GM21786 (cell line): ENCODE measurements at regions not wholly inside any gene's neighbourhood (a gene's known extent, or its start where the extent isn't known, plus 50 kb on each side); places are given as distances from the start of the nearest gene placed in this dataset.
"Not testable (repeated sequence)": the region's sequence is repeated elsewhere in the genome, so short reads cannot be mapped to it uniquely, and the experiment has no call there.

Experiments
- ATAC-seq: cut with Tn5 transposase; IDR thresholded peaks from one replicate; pipeline ENCODE4 v1.9.1; 2021; ENCODE audit not compliant: unreplicated experiment

GRCh38 chr15:95663156-95664100 is 667.1 kb upstream of the NR2F2 start:
- ATAC-seq = no peak

- no peak for ATAC-seq
These were observed 666.0 kb upstream of the NR2F2 start for GRCh38 chr15:95664450-95664849.

DNA sequence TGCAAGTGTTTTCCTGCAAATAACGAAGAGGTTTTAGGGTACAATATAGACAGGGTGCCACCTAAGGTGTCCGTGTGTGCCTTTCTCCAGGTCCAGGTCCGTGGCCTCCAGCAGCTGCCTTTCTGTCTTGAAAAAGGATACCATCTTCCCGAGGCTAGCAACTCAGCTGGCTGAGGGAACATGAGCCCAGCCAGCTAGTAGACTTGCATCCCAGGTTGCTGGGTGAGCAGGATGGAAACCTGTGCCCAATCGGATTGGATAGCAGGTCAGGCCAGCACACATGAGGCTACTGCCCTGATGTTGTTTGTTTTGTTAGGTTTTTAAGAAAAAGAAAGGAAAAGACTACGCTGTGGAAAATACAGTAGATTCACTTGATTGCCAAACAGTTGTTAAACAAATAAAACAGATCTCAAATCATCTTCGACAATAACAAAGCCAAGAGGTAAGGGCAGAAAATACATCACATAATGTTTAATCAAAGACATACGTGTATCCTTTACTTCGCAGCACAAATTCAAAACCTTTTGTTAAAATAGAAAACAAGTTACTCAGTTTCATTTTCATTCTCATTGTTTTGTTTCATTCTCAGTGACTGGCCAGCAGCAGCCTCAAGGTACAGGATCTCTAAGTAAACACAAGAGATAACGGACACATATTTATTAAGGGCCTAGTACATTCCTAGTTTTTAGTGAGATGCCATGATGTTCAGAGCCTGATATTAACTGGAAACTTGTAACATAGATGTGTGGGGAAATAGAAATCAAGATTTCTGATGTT is 661.2 kb upstream of the NR2F2 start:
- peak; percentile 54 for ATAC-seq

- no peak for ATAC-seq
These were observed 656.5 kb upstream of the NR2F2 start for GRCh38 chr15:95674031-95674430.

GRCh38 chr15:95676500-95676899 is 654.0 kb upstream of the NR2F2 start:
- no peak for ATAC-seq

DNA sequence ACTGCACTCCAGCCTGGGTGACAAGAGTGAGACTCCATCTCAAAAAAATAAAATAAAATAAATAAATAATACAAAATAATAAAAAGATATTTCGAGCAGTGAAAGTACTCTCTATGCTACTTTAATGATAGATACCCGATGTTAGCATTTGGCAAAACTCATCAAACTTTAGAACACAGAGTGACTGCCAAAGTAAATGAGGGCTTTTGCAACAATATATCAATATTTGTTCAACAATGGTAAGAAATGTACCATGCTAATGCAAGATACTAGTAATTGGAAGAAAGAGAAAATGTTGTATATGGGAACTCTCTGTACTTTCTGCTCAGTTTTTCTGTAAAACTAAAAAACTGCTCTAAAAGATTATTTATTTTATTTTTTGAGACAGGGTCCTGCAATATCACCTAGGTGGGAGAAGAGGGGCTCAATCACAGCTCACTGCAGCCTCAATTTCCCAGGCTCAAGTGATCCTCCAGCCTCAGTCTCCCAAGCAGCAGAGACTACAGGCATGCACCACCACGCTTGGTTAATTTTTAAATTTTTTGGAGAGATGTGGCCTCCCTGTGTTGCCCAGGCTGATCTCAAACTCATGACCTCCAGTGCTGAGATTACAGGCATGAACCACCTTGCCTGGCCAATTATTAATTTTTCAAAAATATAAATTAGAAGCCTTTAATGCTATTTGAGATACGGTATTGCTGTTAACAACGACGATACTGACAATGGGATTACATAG is 650.5 kb upstream of the NR2F2 start:
- ATAC-seq = no peak

GRCh38 chr15:95680728-95681127 is 649.8 kb upstream of the NR2F2 start:
- no peak for ATAC-seq

GRCh38 chr15:95681836-95682544 is 648.5 kb upstream of the NR2F2 start:
- ATAC-seq = no peak

- no peak for ATAC-seq
These were observed 646.4 kb upstream of the NR2F2 start for GRCh38 chr15:95684126-95684525.

GRCh38 chr15:95684693-95685115 is 645.8 kb upstream of the NR2F2 start:
- no peak for ATAC-seq

- ATAC-seq = no peak
These were observed 643.4 kb upstream of the NR2F2 start for GRCh38 chr15:95687061-95687460.

- no peak for ATAC-seq
These were observed 642.8 kb upstream of the NR2F2 start for GRCh38 chr15:95687686-95688085.

GRCh38 chr15:95690631-95691340 is 639.7 kb upstream of the NR2F2 start:
- no peak for ATAC-seq

DNA sequence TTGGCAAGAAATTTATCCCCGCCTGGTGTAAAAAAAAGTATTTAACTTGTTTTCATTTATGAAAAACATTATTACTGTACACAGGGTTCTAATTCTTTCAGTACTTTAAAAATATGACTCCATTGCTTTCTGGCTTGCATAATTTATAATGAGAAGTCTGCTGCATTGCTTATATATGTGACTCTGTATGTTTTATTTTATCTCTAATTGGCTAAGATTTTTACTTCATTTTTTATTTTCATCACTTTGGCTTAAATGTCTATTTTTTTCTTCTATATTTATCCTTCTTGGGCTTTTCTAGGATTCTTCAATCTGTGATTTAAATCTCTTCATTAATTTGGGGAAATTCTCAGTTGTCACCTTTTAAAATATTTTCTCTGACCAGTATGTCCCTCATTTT is 636.6 kb upstream of the NR2F2 start:
- ATAC-seq = no peak

GRCh38 chr15:95698230-95698629 is 632.3 kb upstream of the NR2F2 start:
- ATAC-seq = no peak

- ATAC-seq = no peak
These were observed 631.5 kb upstream of the NR2F2 start for GRCh38 chr15:95698951-95699350.

- no peak for ATAC-seq
These were observed 630.9 kb upstream of the NR2F2 start for GRCh38 chr15:95699578-95699977.

GRCh38 chr15:95700692-95701091 is 629.8 kb upstream of the NR2F2 start:
- ATAC-seq = not testable (repeated sequence)

- no peak for ATAC-seq
These were observed 629.1 kb upstream of the NR2F2 start for GRCh38 chr15:95701410-95701809.
